Lower lobe of right lung (tissue), 2 donors: ENCODE measurements at regions not wholly inside any gene's neighbourhood (a gene's known extent, or its start where the extent isn't known, plus 50 kb on each side); places are given as distances from the start of the nearest gene placed in this dataset.
A peak's percentile ranks its signal among the peaks of the same experiment; 100 is the strongest.
"Not testable (repeated sequence)": the region's sequence is repeated elsewhere in the genome, so short reads cannot be mapped to it uniquely, and the experiment has no call there.

Source experiments
- ATAC-seq, 2 donors: fragments of 200-7000 bp; cut with Tn5 transposase; one replicate each; pipeline ENCODE4 v1.9.1; 2020 to 2022; ENCODE audit warnings: mild to moderate bottlenecking in 2 of 2, moderate library complexity in 2 of 2
- DNase-seq: peaks from one replicate; pipeline ENCODE4 v3.0.0-alpha.2; 2020
- H3K27ac ChIP-seq: fragments of 200-600 bp; one replicate; pipeline ENCODE4 v1.8.0; 2022
- H3K27me3 ChIP-seq: fragments of 200-600 bp; one replicate; pipeline ENCODE4 v1.8.0; 2022; ENCODE audit warnings: low read depth
- H3K36me3 ChIP-seq: fragments of 200-600 bp; one replicate; pipeline ENCODE4 v1.8.0; 2022; ENCODE audit warnings: mild to moderate bottlenecking
- H3K4me1 ChIP-seq: fragments of 200-600 bp; one replicate; pipeline ENCODE4 v1.8.0; 2022
- H3K4me3 ChIP-seq: fragments of 200-600 bp; one replicate; pipeline ENCODE4 v1.8.0; 2022; ENCODE audit warnings: mild to moderate bottlenecking
- H3K9me3 ChIP-seq: fragments of 200-600 bp; one replicate; pipeline ENCODE4 v1.8.0; 2022
- CTCF ChIP-seq: fragments of 200-600 bp; IDR thresholded peaks from one replicate; pipeline ENCODE4 v1.8.0; 2022; ENCODE audit warnings: antibody characterized with exemption, mild to moderate bottlenecking
- intact Hi-C: fragments of 100-400 bp; cut with DNase I; formaldehyde crosslinking; loops from one replicate; pipeline ENCODE4 v1.11.0; 2022
- donor health status: DM: no; HTN: yes; CAD: no; lungs with severe emphysema.

DNA sequence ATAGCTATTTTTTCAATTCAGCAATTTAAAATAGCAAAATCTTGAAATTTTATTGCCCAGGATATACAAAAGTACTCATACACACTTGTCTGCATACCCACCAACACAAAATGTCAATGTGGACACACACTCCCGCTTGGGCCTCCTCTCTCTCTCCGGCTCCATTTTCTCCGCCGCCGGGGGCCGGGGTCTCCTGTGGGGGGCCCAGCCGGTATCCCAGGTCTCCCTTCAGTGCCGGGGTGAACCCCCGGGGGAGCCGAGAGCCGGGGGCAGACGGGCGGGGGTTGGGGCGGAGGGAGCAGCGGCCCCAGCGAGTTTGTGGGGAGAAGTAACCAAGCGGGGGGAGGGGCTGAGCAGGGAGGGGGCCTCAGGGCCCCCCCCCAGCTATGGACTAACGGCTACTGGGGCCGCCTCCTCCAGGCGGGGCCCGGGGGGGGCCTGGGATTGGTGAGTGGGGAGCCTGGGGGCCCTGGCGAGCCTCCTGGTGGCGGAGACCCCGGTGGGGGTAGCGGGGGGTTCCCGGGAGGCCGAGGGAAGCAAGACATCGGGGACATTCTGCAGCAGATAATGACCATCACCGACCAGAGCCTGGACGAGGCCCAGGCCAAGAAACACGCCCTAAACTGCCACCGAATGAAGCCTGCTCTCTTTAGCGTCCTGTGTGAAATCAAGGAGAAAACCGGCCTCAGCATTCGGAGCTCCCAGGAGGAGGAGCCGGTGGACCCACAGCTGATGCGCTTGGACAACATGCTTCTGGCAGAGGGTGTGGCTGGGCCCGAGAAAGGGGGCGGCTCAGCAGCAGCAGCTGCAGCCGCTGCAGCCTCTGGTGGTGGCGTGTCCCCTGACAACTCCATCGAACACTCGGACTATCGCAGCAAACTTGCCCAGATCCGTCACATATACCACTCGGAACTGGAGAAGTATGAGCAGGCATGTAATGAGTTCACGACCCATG, 56.6 kb downstream of the CHST2 start:
- ATAC-seq: peak; percentile 12 to 22

GRCh38 chr3:143177965-143178364, 58.4 kb downstream of the CHST2 start:
- ATAC-seq: peak; percentile 29 to 54
- H3K36me3 ChIP-seq, H3K4me1 ChIP-seq, H3K27me3 ChIP-seq, H3K9me3 ChIP-seq, H3K4me3 ChIP-seq, DNase-seq, intact Hi-C loops, H3K27ac ChIP-seq: not testable (repeated sequence)

More for the DNA sequence above, 56.6 kb downstream of the CHST2 start:
- DNase-seq, H3K36me3 ChIP-seq, H3K4me3 ChIP-seq, H3K4me1 ChIP-seq, intact Hi-C loops, H3K9me3 ChIP-seq, H3K27me3 ChIP-seq, H3K27ac ChIP-seq: not testable (repeated sequence)

DNA sequence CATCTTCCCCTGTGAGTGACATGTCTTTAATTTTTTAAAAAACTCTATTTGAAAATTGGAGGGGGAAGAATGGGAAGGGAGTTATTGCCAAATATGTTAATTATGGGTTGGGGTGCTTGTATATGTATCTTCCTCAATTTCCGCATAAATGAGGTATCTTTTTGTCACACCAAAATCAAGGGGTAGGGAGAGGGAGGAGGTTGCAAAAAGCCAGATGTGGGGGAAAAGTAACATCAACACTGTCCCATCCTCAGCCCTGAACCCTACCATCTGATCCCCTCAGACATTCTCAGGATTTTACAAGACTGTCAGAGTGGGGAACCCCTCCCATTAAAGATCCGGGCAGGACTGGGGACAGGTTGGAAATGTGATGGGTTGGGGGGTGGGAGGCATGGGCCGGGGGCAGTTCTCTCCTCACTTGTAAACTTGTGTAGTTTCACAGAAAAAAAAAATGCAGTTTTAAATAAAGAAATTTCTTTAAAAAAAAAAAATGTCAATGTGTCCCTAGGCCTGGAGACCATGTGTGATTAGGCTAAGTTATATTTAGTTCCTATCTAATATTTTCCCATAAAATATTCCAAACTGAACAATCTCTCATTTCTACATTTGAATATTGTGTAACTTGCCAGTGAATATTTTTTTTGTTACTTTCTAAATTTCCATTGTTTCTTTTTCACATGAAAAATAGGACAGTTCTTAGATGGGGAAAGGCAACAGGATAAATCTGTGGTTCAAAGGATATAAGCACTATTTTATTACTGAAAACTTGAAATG, 59.4 kb downstream of the CHST2 start:
- H3K9me3 ChIP-seq, H3K27ac ChIP-seq, intact Hi-C loops, DNase-seq, ATAC-seq, H3K27me3 ChIP-seq, H3K4me1 ChIP-seq, H3K4me3 ChIP-seq, H3K36me3 ChIP-seq: not testable (repeated sequence)

DNA sequence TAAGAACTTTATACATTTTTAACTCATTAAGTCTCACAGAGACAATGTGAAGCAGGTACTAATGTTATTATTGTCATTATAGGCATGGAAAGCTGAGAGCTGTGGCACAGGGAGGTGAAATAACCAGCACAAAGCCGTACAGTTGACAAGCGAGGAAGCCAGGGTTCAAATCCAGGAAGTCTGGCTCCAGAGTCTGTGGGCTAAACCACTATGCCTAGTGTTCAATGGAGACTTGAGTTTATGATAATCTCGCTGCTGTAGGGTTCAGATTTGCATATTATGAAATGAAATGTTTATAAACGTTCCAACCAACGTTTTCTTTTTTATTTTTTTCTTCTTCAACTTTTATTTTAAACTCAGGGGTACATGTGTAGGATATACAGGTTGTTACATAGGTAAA, 60.0 kb downstream of the CHST2 start:
- no peaks in the 10 kb centered on the region for H3K36me3 ChIP-seq
- ATAC-seq (no peak), DNase-seq (no peak)
- intact Hi-C loops: no loop called here
- TF ChIP-seq CTCF: no peak
- H3K27ac ChIP-seq: no peak overlapping the region
- H3K4me1 ChIP-seq: no peaks in the 10 kb centered on the region
- H3K27me3 ChIP-seq: no peaks in the 10 kb centered on the region
- no peak overlapping the region for H3K4me3 ChIP-seq
- H3K9me3 ChIP-seq: no peaks in the 10 kb centered on the region

GRCh38 chr3:143180860-143181259, 61.3 kb downstream of the CHST2 start:
- ATAC-seq, H3K27ac ChIP-seq, H3K4me1 ChIP-seq, intact Hi-C loops, H3K4me3 ChIP-seq, H3K36me3 ChIP-seq, H3K27me3 ChIP-seq, DNase-seq, H3K9me3 ChIP-seq: not testable (repeated sequence)

GRCh38 chr3:143181977-143182376, 62.4 kb downstream of the CHST2 start:
- H3K9me3 ChIP-seq, H3K27ac ChIP-seq, intact Hi-C loops, ATAC-seq, H3K4me1 ChIP-seq, H3K4me3 ChIP-seq, H3K27me3 ChIP-seq, H3K36me3 ChIP-seq, DNase-seq: not testable (repeated sequence)

DNA sequence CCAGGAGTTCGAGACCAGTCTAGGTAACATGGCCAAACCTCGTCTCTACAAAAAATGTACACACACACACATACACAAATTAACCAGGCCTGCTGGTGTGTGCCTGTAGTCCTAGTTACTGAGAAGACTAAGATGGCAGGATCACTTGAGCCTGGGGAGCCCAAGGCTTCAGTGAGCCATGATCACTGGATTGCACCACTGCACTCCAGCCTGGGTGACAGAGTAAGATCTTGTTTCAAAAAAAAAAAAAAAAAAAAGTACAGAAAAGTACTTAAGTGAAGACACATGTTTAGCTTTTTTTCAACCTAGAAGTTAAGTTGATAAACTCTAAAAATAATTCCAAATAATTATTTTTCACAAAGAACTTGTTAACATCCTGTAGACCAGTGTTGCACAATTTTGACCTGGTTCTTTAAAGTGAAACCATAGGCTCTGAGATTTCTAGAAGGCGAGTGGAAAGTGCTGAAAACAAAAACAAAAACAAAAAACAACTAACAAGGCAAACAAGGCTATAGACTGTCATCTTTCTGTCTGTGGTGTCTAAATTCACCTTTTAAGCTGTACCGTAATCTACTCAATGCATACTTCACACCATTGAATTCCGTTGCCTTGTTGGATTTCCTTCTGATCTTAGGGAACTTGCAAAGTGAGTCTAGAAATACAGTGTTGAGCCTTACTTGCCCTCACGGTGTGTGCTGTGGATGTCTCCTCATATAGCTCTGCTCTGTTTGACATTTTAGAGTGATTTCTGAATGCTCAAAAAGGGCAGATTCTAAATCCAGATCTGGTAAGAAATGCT, 63.5 kb downstream of the CHST2 start:
- H3K27me3 ChIP-seq: no peaks in the 10 kb centered on the region
- DNase-seq (no peak), ATAC-seq (no peak)
- H3K4me1 ChIP-seq: no peaks in the 10 kb centered on the region
- H3K9me3 ChIP-seq: no peaks in the 10 kb centered on the region
- no peak overlapping the region for H3K27ac ChIP-seq
- intact Hi-C loops: no loop called here
- no peak overlapping the region for H3K4me3 ChIP-seq
- H3K36me3 ChIP-seq: no peaks in the 10 kb centered on the region
- TF ChIP-seq CTCF: no peak
